Trophoblast cell (in vitro differentiated cells and primary cell): ENCODE measurements at regions not wholly inside any gene's neighbourhood (a gene's known extent, or its start where the extent isn't known, plus 50 kb on each side); places are given as distances from the start of the nearest gene placed in this dataset.
"Not testable (repeated sequence)": the region's sequence is repeated elsewhere in the genome, so short reads cannot be mapped to it uniquely, and the experiment has no call there.

ENCODE experiments used
- DNase-seq, 2 donors: peaks; one replicate each; pipeline ENCODE4 v3.0.0-alpha.2; 2016
- H2AFZ ChIP-seq: 2 replicates; pipeline ENCODE4 v1.6.1; 2013; ENCODE audit warnings: low read length, moderate library complexity, mild to moderate bottlenecking; ENCODE audit not compliant: insufficient read depth, poor library complexity
- H2AK5ac ChIP-seq: 2 replicates; pipeline ENCODE4 v1.6.1; 2013; ENCODE audit warnings: mild to moderate bottlenecking, low read length
- H2BK120ac ChIP-seq: 2 replicates; pipeline ENCODE4 v1.6.1; 2013; ENCODE audit warnings: low read length, mild to moderate bottlenecking, moderate library complexity; ENCODE audit not compliant: insufficient read depth, poor library complexity
- H2BK12ac ChIP-seq: 2 replicates; pipeline ENCODE4 v1.6.1; 2013; ENCODE audit warnings: mild to moderate bottlenecking, low read length, moderate library complexity
- H2BK5ac ChIP-seq: 2 replicates; pipeline ENCODE4 v1.6.1; 2013; ENCODE audit warnings: low read length, low read depth, moderate library complexity, mild to moderate bottlenecking; ENCODE audit not compliant: poor library complexity
- H3K14ac ChIP-seq: 2 replicates; pipeline ENCODE4 v1.6.1; 2013; ENCODE audit warnings: mild to moderate bottlenecking, low read length
- H3K18ac ChIP-seq: 2 replicates; pipeline ENCODE4 v1.6.1; 2013; ENCODE audit warnings: mild to moderate bottlenecking, low read length
- H3K23ac ChIP-seq: 2 replicates; pipeline ENCODE4 v1.6.1; 2013; ENCODE audit warnings: low read length
- H3K27ac ChIP-seq: 2 replicates; pipeline ENCODE4 v1.5.1; 2013; ENCODE audit warnings: low read depth, mild to moderate bottlenecking, inconsistent platforms, low read length, moderate library complexity
- H3K27me3 ChIP-seq: 2 replicates; pipeline ENCODE4 v1.6.1; 2013; ENCODE audit warnings: inconsistent platforms, mild to moderate bottlenecking, low read length, moderate library complexity; ENCODE audit not compliant: insufficient read depth
- H3K36me3 ChIP-seq, 2 experiments: 1 replicate in 1 of 2; 2 replicates in 1 of 2; pipeline ENCODE4 v1.6.1; 2013; ENCODE audit warnings: low read length in 2 of 2, mild to moderate bottlenecking in 2 of 2, moderate library complexity in 1 of 2; ENCODE audit not compliant: insufficient read depth in 2 of 2, control insufficient read depth in 1 of 2
- H3K4ac ChIP-seq: 2 replicates; pipeline ENCODE4 v1.6.1; 2013; ENCODE audit warnings: low read depth, mild to moderate bottlenecking, low read length, moderate library complexity
- H3K4me1 ChIP-seq, 2 experiments: 1 replicate in 1 of 2; 2 replicates in 1 of 2; pipeline ENCODE4 v1.6.1; 2013; ENCODE audit warnings: low read length in 2 of 2, mild to moderate bottlenecking in 2 of 2, moderate library complexity in 1 of 2; ENCODE audit not compliant: insufficient read depth in 2 of 2, control insufficient read depth in 1 of 2
- H3K4me2 ChIP-seq: 2 replicates; pipeline ENCODE4 v1.6.1; 2013; ENCODE audit warnings: inconsistent platforms, mild to moderate bottlenecking, low read length, moderate library complexity
- H3K4me3 ChIP-seq: 2 replicates; pipeline ENCODE4 v1.5.1; 2013; ENCODE audit warnings: mild to moderate bottlenecking, low read depth, low read length, inconsistent platforms
- H3K79me1 ChIP-seq: one replicate; pipeline ENCODE4 v1.6.1; 2013; ENCODE audit warnings: low read length
- H3K79me2 ChIP-seq: 2 replicates; pipeline ENCODE4 v1.6.1; 2013; ENCODE audit warnings: low read length, mild to moderate bottlenecking; ENCODE audit not compliant: control insufficient read depth, insufficient read depth, poor library complexity
- H3K9ac ChIP-seq: 2 replicates; pipeline ENCODE4 v1.6.1; 2013; ENCODE audit warnings: mild to moderate bottlenecking, low read length
- H3K9me3 ChIP-seq: 2 replicates; pipeline ENCODE4 v1.6.1; 2013; ENCODE audit warnings: low read depth, mild to moderate bottlenecking, control low read depth, inconsistent platforms, low read length; ENCODE audit not compliant: insufficient read depth
- H4K12ac ChIP-seq: 2 replicates; pipeline ENCODE4 v1.6.1; 2013; ENCODE audit warnings: low read depth, mild to moderate bottlenecking, low read length, moderate library complexity
- H4K8ac ChIP-seq: 2 replicates; pipeline ENCODE4 v1.6.1; 2013; ENCODE audit warnings: low read depth, mild to moderate bottlenecking, low read length, moderate library complexity
- H4K91ac ChIP-seq: one replicate; pipeline ENCODE4 v1.6.1; 2013; ENCODE audit warnings: low read depth, mild to moderate bottlenecking, low read length, moderate library complexity
- WGBS: extraction: QIAGEN DNeasy Blood & Tissue Kit; methylation state at CpG from one replicate; pipeline ENCODE4 v1.1.7; 2013; ENCODE audit warnings: missing lambda C conversion rate; ENCODE audit not compliant: insufficient read length, insufficient coverage; ENCODE audit errors: extremely low coverage; 5-methylcytosine and 5-hydroxymethylcytosine counted together

GRCh38 chr3:155995525-155996370, 124.6 kb upstream of the KCNAB1 start:
- Histone ChIP-seq H4K8ac (no peak overlapping the region), H3K27me3 (no peaks in the 10 kb centered on the region), H3K79me2 (no peaks in the 10 kb centered on the region), H2BK120ac (no peak overlapping the region), H2AFZ (no peak overlapping the region), H3K4me1 (no peaks in the 10 kb centered on the region), H3K9me3 (no peaks in the 10 kb centered on the region), H3K18ac (no peak overlapping the region), H2BK5ac (no peak overlapping the region), H2AK5ac (no peak overlapping the region), H3K4ac (no peak overlapping the region), H3K23ac (no peak overlapping the region), H3K79me1 (no peaks in the 10 kb centered on the region), H4K91ac (no peak overlapping the region), H4K12ac (no peak overlapping the region), H3K14ac (no peak overlapping the region), H3K4me3 (no peak overlapping the region), H3K36me3 (no peaks in the 10 kb centered on the region), H3K4me2 (no peak overlapping the region), H3K27ac (no peak overlapping the region), H2BK12ac (no peak overlapping the region), H3K9ac (no peak overlapping the region)
- DNase-seq, result peak in 1 of 2 donors; percentile 73
- no CpG with 5 or more reads among the region's 8 CpGs for WGBS

GRCh38 chr3:155996882-155997281, 123.5 kb upstream of the KCNAB1 start:
- Histone ChIP-seq H3K4me1 (no peaks in the 10 kb centered on the region), H3K4ac (no peak overlapping the region), H4K8ac (no peak overlapping the region), H3K18ac (no peak overlapping the region), H2BK5ac (no peak overlapping the region), H4K91ac (no peak overlapping the region), H3K23ac (no peak overlapping the region), H3K36me3 (no peaks in the 10 kb centered on the region), H3K14ac (no peak overlapping the region), H3K9ac (no peak overlapping the region), H3K79me1 (no peaks in the 10 kb centered on the region), H3K27me3 (no peaks in the 10 kb centered on the region), H2AFZ (no peak overlapping the region), H3K9me3 (no peaks in the 10 kb centered on the region), H4K12ac (no peak overlapping the region), H2BK120ac (no peak overlapping the region), H3K79me2 (no peaks in the 10 kb centered on the region), H3K4me3 (no peak overlapping the region), H3K27ac (no peak overlapping the region), H3K4me2 (no peak overlapping the region), H2BK12ac (no peak overlapping the region), H2AK5ac (no peak overlapping the region)
- no CpG with 5 or more reads among the region's 3 CpGs for WGBS
- DNase-seq, result no peak

- not testable (repeated sequence) for H3K27me3 ChIP-seq, H2AK5ac ChIP-seq, H3K23ac ChIP-seq, H3K14ac ChIP-seq, H3K4me2 ChIP-seq, H4K12ac ChIP-seq, H3K27ac ChIP-seq, H3K79me1 ChIP-seq, DNase-seq, H3K36me3 ChIP-seq, H3K9me3 ChIP-seq, H3K4ac ChIP-seq, H2BK12ac ChIP-seq, H3K9ac ChIP-seq, H2AFZ ChIP-seq, H3K4me3 ChIP-seq, H2BK120ac ChIP-seq, H3K18ac ChIP-seq, H3K4me1 ChIP-seq, H2BK5ac ChIP-seq, H4K91ac ChIP-seq, H4K8ac ChIP-seq, H3K79me2 ChIP-seq
- WGBS, result no CpG with 5 or more reads among the region's 3 CpGs
Measured at GRCh38 chr3:155998173-155998572, 122.2 kb upstream of the KCNAB1 start.

- Histone ChIP-seq H3K18ac (no peak overlapping the region), H3K27ac (no peak overlapping the region), H3K36me3 (no peaks in the 10 kb centered on the region), H4K12ac (no peak overlapping the region), H2BK12ac (no peak overlapping the region), H3K9ac (no peak overlapping the region), H3K4me3 (no peak overlapping the region), H3K27me3 (no peaks in the 10 kb centered on the region), H4K91ac (no peak overlapping the region), H4K8ac (no peak overlapping the region), H3K9me3 (no peaks in the 10 kb centered on the region), H3K79me2 (no peaks in the 10 kb centered on the region), H3K14ac (no peak overlapping the region), H3K4me2 (no peak overlapping the region), H3K4ac (no peak overlapping the region), H2BK120ac (no peak overlapping the region), H2BK5ac (no peak overlapping the region), H2AFZ (no peak overlapping the region), H3K79me1 (no peaks in the 10 kb centered on the region), H3K4me1 (no peaks in the 10 kb centered on the region), H2AK5ac (no peak overlapping the region), H3K23ac (no peak overlapping the region)
- no CpG with 5 or more reads among the region's 3 CpGs for WGBS
- no peak for DNase-seq
Measured at GRCh38 chr3:156005736-156006135, 114.6 kb upstream of the KCNAB1 start.
